NCI-H526 treated with DMSO at 0.1 percent for 48 hours (cell line): ENCODE measurements at regions not wholly inside any gene's neighbourhood (a gene's known extent, or its start where the extent isn't known, plus 50 kb on each side); places are given as distances from the start of the nearest gene placed in this dataset.
"Not testable (repeated sequence)": the region's sequence is repeated elsewhere in the genome, so short reads cannot be mapped to it uniquely, and the experiment has no call there.

Experiments used
- DNase-seq: peaks from one replicate; lab custom pipeline; 2025; lab: John Stamatoyannopoulos, UW

- peak; percentile 45 for DNase-seq
These were observed 63.2 kb upstream of the SNX19 start for GRCh38 chr11:130979386-130979972.

DNA sequence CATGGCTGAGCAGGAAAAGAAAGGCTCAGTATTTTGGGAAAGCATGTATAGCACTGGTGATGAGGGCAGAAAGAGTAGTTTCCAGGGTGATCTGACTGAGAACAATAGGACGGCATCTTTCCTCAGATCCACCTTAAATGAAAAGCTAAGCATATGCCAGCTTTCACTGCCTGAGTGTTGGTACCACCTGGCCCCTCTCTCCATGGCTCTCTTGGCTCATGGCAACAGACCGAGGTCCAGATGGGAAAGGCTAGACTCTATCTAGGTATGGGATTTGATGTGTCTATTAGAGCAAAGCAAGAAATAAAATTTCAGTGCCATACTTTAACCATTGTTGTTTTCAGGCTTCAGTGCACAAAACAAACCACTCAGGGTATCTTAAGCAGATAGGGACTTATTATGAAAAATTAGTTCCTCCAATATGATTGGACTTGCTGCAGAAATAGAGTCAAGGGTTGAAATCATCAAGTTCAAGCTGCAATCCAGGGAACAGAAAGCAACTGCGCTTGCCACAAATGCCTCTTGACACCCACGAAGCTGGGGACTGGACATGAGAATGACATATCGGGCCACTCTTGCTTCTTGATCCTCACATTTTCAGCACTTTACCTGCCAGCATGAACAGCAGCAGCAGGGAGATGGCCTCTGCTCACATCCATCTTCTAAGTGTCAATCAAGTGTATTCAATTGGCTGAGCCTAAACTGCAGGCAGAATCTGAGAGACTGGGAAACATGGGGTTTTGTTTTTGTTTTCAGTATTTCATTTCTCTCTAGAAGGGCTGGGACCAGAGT, 64.0 kb upstream of the SNX19 start:
- DNase-seq: no peak

DNA sequence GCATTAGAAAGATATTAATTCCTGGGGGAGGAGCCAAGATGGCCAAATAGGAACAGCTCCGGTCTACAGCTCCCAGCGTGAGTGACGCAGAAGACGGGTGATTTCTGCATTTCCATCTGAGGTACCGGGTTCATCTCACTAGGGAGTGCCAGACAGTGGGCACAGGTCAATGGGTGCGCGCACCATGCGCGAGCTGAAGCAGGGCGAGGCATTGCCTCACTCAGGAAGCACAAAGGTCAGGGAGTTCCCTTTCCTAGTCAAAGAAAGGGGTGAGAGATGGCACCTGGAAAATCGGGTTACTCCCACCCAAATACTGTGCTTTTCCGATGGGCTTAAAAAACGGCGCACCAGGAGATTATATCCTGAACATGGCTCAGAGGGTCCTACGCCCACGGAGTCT, 68.0 kb upstream of the SNX19 start:
- DNase-seq: not testable (repeated sequence)

DNA sequence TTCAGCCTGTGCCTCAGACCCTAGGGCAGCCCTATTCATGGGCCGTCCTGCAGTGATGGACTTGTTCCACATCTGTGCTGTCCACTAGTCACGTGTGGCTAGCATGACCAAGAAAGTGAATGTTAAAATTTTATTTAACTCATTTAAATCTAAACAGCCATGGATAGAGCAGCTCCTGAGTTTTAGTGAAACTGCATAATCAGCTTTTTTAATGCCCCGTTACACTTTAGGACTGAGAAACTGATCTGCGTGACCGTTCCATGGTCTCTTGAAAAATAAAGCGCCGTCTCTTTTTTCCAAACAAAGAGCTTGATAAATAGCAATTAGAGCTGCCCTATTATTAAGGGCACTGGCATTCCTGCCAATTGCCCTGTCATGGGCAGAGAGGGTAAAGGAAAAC, 76.5 kb upstream of the SNX19 start:
- DNase-seq: no peak

GRCh38 chr11:130994043-130994442, 77.8 kb upstream of the SNX19 start:
- no peak for DNase-seq

DNA sequence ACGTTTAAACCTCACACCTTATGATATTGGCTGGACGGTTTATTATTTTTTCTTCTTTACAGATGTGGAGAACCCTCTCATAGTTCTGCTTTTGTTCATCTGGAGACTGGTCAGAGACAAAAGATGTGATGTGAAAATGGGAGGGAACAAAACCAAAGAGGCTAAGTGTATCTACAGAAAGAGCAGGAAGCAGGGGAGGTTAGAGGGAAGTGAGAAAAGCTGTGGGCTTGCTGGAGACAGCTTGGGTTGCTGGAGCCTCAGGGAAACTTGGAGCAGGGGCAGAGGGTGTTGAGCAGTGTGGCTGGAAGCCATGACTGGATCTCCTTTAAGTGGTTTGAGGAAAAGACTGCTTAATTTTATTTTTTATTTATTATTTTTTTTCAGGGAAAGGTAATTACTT, 79.0 kb upstream of the SNX19 start:
- no peak for DNase-seq

DNA sequence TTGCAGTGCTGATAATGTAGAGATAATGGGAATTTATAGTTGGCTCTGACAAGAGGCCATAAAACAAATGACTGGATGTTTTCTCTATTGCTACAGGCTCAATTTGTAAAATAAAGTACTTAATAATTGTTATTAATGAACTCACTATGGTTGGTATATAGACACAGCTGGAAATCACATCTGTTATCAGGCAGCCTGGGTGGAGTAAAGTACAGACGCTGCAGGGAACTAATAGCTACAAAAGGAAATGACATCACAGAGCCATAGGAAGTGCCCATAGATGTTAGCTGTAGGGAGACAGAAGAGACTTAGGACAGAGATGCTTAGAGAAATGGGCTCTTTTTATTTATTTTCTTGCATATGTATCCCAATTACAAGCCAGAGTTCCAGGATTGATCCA, 81.0 kb upstream of the SNX19 start:
- DNase-seq: no peak

GRCh38 chr11:130999086-130999485, 82.8 kb upstream of the SNX19 start:
- DNase-seq: no peak

GRCh38 chr11:130999992-131000770, 83.9 kb upstream of the SNX19 start:
- DNase-seq: peak; percentile 49

- no peak for DNase-seq
These were observed 85.9 kb upstream of the SNX19 start for GRCh38 chr11:131002145-131002544.

GRCh38 chr11:131005829-131006228, 89.5 kb upstream of the SNX19 start:
- DNase-seq: no peak

DNA sequence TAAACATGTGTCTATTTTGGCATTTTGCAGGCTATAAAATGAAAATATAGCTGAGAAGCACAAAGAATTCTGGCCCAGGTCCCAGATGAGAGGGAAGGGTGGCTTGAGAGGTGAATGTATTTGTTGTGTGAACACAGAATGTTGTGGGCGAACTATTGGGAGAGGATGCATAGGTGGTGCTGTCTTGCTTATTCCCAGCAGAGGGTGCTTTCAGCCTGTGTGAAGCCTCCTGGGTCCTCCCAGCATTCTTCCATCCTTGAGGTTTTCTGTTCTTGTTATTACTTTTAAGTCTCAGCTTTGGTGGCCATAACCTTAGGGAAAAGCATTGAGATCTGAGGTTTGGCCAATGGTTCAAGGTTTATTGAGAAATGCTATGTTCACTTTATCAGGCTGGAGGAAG, 108.7 kb upstream of the SNX19 start:
- peak; percentile 46 for DNase-seq

DNA sequence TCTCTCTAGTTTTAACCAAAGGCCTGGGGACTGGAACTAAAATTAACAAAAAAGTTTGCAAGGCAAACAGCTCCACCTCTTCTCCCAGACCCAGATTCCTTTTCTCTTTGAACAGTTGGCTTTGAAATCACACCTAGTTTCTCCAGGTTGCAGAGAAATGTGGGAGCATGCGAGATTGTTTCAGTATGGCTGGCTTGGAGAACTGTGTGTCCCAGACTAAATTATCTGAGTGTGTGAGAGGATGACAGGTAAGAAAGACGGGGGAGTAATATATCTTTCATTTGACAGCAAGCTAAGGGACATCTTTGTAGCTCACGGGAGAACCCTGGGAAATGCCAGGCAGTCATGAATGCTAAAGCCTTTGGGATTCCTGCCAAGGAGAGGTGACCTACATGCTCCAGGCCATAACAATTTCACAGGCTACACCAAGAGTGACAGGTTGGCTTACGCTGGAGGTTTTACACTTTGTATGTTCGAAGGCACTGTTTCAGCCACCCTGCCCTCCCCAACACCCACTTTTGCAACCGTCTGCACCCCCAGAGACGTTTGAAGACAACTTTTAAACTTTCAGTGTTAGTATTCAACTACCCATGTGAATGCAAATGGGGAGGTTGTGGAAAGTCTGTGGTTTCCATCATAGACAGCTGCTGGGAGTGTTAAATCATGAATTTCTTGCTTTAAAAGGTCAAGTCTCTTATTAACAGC, 109.3 kb upstream of the SNX19 start:
- no peak for DNase-seq

GRCh38 chr11:131027491-131027890, 111.2 kb upstream of the SNX19 start:
- no peak for DNase-seq

- no peak for DNase-seq
These were observed 116.9 kb upstream of the SNX19 start for GRCh38 chr11:131033151-131033651.

DNA sequence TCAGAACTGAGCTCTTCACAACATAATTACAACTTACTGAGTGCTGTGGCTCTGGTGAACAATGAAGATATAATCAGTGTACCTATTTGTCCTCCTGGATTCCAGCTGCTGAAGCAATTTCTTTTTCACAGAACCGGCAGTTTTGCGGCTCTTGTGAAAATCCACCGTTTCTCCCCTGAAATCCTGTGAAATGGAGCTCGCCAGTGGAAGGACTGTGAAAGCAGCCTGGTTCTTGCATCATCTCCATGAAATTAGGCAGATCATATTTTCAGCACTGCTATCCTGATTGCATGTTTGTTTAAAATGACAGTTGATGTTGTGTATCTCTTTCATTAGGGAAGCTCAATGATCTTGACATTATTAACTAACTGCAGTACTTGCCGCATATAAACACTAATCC, 120.2 kb upstream of the SNX19 start:
- no peak for DNase-seq

- peak; percentile 28 for DNase-seq
These were observed 121.6 kb upstream of the SNX19 start for GRCh38 chr11:131037873-131038272.

DNA sequence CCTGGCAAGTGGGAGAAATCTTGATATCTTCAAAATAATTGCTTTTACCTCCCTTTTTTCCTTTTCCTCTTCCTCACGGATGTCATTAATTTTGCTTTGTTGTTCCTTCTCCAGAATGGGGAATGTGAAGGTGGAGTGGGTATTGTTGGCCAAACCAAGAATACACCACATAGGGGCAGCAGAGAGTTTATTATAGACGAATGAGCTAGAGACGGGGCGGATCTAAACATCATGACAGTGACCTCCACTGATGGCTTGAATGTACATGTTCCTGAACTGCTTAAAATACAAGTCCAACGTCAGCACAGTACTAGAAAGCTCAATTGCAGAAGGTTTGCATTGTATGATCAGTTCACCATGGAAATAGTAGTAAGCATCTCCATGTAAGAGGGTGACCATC, 122.3 kb upstream of the SNX19 start:
- DNase-seq: peak; percentile 93

DNA sequence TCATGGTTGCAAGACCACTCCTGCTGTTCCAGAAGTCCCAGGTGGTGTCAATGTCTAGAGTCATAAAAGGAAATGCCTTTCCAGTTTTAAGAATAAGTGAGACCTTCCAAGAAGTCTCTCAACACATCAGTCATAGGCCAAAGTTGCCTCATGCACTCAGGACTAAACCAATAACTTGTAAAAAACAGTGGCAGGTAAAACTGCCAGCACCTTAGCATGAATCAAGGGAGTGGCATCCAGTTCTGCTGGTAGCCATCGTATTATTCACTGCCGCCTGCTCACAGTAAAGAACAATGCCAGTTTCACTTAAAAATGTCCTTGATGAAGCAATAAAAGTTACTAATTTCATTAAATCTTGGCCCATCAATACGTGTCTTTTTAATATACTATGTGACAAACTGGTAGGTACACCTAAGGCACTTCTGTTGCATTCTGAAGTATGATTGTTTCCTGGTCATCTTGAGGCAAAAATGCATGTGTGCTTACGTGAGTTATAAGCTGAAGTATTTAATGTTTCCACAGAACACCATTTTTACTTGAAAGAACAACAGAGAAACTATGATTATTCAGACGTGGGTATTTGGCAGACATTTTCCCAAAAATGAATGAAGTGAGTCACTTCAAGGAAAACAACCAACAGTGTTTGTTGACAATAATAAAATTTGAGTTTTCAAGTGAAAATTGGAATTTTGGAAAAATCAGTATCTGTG, 125.2 kb upstream of the SNX19 start:
- no peak for DNase-seq

DNA sequence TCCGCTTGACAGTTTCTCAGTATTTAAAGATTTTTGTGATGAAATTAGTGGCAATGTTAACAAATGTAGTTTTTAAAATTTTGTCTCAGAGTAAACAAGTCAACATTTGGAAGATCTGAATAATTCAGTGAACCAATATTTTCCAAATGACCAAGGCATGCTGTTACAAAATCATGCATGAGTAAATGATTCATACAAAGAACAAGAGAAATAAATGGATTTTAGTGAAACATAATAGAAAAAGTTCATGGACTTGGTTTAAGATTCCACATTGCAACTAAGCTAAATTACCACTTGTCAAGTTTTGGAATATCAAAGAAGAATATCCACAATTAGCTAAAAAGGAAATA, 125.7 kb upstream of the SNX19 start:
- no peak for DNase-seq

- DNase-seq: no peak
These were observed 127.0 kb upstream of the SNX19 start for GRCh38 chr11:131043251-131043650.

DNA sequence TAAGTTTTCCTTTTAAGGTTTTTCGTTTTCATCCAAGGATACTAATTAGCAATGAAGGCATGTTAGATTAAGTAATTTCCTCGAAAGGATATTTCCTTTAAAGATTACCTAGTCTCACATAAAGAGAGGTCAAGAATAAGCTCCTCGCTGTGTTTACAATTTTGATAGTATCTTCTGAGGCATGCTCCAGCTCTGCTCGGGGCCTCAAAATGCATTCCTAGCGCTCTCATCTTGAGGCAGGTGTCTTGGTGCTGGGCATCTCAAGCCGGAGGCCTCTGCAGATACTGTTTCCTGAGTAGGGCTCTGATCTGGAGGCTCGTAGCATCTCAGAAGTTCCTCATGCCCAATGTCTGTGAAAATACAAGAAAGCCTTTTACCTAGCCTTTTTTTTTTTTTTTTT, 128.6 kb upstream of the SNX19 start:
- no peak for DNase-seq
